ENCODE measurements at regions not wholly inside any gene's neighbourhood (a gene's known extent, or its start where the extent isn't known, plus 50 kb on each side); places are given as distances from the start of the nearest gene placed in this dataset.

DNA sequence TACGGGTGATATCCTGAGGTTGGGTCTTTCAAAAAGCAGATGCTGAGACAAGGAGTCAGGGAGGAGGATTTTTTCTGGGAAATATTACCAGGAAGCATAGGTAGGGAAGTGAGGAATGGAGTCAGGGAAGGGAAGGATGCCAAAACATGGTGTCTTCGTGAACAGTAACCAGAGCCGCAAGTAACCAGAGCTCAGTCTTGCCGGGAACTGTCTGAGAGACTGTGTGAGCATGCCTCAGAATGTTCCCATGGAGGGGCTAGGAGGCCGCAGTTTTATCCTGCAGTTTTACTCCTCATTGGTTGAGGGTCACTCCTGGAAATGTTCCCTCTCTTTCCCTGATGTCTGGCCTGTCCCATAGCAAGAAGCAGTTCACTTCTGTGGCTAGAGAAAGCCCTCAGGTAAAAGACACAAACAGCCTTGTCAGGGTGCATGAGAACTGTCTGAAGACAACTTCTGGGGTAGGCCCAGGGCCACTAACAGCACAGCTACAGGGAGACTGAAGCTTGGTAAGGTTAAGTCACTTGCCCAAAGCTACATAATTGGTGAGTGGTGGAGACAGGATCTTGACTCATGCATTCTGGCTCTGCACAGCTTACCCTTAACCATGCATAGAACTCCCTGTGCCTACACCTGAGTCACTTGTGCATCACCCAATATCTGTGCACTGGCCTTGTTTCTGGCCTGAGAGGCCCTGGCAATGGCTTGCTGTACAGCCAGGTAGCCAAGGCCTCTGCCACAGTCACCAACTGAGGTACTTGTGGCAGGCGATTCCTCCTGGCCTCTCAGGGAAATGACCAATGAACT lies 76.3 kb upstream of the FRMD4B start:
- TF ChIP-seq, protein P1, sequence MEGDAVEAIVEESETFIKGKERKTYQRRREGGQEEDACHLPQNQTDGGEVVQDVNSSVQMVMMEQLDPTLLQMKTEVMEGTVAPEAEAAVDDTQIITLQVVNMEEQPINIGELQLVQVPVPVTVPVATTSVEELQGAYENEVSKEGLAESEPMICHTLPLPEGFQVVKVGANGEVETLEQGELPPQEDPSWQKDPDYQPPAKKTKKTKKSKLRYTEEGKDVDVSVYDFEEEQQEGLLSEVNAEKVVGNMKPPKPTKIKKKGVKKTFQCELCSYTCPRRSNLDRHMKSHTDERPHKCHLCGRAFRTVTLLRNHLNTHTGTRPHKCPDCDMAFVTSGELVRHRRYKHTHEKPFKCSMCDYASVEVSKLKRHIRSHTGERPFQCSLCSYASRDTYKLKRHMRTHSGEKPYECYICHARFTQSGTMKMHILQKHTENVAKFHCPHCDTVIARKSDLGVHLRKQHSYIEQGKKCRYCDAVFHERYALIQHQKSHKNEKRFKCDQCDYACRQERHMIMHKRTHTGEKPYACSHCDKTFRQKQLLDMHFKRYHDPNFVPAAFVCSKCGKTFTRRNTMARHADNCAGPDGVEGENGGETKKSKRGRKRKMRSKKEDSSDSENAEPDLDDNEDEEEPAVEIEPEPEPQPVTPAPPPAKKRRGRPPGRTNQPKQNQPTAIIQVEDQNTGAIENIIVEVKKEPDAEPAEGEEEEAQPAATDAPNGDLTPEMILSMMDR (IDR thresholded peaks at IDR 0.05) = no peak
- TF ChIP-seq POLR2A (IDR thresholded peaks at IDR 0.05) = no peak
- H3K4me3 ChIP-seq = no peak overlapping the region
- no peaks in the 10 kb centered on the region for H3K36me3 ChIP-seq (ENCODE audit: low read depth, missing control alignments)
- 90 to 91% methylated on average over 6 of the region's 6 CpGs for WGBS, 2 donors
- DNase-seq = no peak
- no peaks in the 10 kb centered on the region for H3K4me1 ChIP-seq
- H3K9me3 ChIP-seq = no peaks in the 10 kb centered on the region
- intact Hi-C loops (cut with DNase I; ENCODE audit: low total_unique reads) = no loop called here
- H3K27me3 ChIP-seq = no peaks in the 10 kb centered on the region
- H3K27ac ChIP-seq = no peak overlapping the region

DNA sequence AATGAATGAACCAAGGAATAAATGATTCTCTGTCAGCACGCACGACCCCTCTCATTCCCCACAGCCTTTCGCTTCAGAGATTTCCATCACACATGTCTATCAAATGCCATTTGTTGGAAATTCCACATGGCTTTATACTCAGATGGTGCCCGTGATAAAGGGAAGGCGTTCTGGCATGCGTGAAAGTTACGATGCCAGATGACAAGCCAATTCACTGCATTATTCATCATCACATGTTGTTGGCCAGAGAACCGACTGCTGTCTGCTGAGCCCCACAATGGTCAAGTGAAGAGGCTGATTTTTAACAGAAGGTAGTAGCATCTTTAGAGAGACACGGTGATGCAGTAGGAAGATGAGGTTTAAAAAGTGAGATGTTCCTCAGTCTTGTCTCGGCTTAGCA lies 74.1 kb upstream of the FRMD4B start:
- Histone ChIP-seq H3K4me1 (no peaks in the 10 kb centered on the region), H3K27me3 (no peaks in the 10 kb centered on the region), H3K4me3 (no peak overlapping the region), H3K27ac (no peak overlapping the region), H3K36me3 (ENCODE audit: low read depth, missing control alignments) (no peaks in the 10 kb centered on the region), H3K9me3 (no peaks in the 10 kb centered on the region)
- intact Hi-C loops (cut with DNase I; ENCODE audit: low total_unique reads) = no loop called here
- TF ChIP-seq POLR2A (IDR thresholded peaks at IDR 0.05) = no peak
- TF ChIP-seq, protein P1 (IDR thresholded peaks at IDR 0.05) = no peak
- DNase-seq = no peak
- 85 to 97% methylated on average over 10 of the region's 10 CpGs for WGBS, 2 donors

DNA sequence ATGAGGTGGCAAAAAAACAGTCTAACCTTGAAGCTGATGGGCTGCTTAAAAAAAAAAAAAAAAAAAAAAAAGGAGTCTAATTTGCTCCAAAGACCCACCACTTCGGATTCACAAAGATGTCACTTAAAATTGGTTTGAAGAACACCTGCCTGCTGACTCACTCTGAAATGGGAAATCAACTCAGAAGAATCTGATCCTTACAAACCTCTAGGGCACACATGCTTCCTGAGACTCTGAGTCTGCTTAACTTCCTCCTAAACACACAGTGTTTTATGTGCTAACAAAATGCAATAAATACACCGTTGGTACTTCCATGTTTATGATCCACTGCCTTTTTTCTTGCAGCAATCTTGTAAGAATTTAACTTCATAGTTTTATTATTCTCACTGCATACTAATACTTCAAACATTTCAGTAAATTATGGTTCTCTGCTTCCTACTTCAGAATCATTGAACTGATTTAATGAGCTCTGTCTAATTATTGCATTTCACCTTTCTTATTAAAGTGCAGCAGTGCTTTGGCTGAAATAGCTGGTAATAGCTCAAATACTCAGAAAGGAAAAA lies 73.0 kb upstream of the FRMD4B start:
- Histone ChIP-seq H3K9me3 (no peaks in the 10 kb centered on the region), H3K36me3 (ENCODE audit: low read depth, missing control alignments) (no peaks in the 10 kb centered on the region), H3K27me3 (no peaks in the 10 kb centered on the region), H3K4me1 (no peaks in the 10 kb centered on the region), H3K27ac (no peak overlapping the region), H3K4me3 (no peak overlapping the region)
- intact Hi-C loops (cut with DNase I; ENCODE audit: low total_unique reads) = no loop called here
- WGBS, 2 donors = 64 to 70% methylated on average over 2 of the region's 2 CpGs
- TF ChIP-seq POLR2A (IDR thresholded peaks at IDR 0.05) = no peak
- TF ChIP-seq, protein P1 (IDR thresholded peaks at IDR 0.05) = no peak
- DNase-seq = no peak

DNA sequence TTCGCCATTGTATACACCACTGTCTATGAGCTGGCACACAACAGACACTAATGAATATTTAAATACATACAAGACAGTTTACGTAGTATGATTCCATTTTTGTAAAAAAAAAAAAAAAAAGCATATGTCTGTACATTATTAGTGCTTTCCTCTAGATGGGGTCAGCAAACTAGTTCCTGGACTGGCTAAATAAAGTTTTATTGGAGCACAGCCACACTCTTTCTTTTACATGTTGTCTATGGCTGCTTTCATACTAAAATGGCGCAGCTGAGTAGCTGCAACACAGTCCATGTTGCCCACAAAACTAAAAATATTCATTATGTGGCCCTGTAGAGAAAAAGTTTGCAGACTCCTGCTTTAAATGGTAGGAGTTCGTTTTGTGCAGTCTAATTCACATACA lies 70.7 kb upstream of the FRMD4B start:
- Histone ChIP-seq H3K36me3 (ENCODE audit: low read depth, missing control alignments) (no peaks in the 10 kb centered on the region), H3K27me3 (no peaks in the 10 kb centered on the region), H3K9me3 (no peaks in the 10 kb centered on the region), H3K27ac (no peak overlapping the region), H3K4me1 (no peaks in the 10 kb centered on the region), H3K4me3 (no peak overlapping the region)
- intact Hi-C loops (cut with DNase I; ENCODE audit: low total_unique reads) = no loop called here
- no peak for DNase-seq
- WGBS, 2 donors = 76 to 85% methylated on average over 4 of the region's 4 CpGs
- no peak for TF ChIP-seq POLR2A (IDR thresholded peaks at IDR 0.05)
- TF ChIP-seq, protein P1 (IDR thresholded peaks at IDR 0.05) = no peak

Measured in testis (tissue), 2 donors.